ENCODE measurements at regions not wholly inside any gene's neighbourhood (a gene's known extent, or its start where the extent isn't known, plus 50 kb on each side); places are given as distances from the start of the nearest gene placed in this dataset.

GRCh38 chr2:120888851-120889250 lies 153.2 kb downstream of the GLI2 start:
- H3K27me3 ChIP-seq = no peaks in the 10 kb centered on the region
- DNase-seq = no peak

GRCh38 chr2:120889936-120890335 lies 154.3 kb downstream of the GLI2 start:
- TF ChIP-seq CTCF (IDR thresholded peaks at IDR 0.05) (no peak), POLR2A (IDR thresholded peaks at IDR 0.05) (no peak)
- Histone ChIP-seq H3K4me1 (peaks cover 12% of the 10 kb centered on the region), H3K4me3 (no peak overlapping the region), H3K27ac (no peak overlapping the region), H3K9me3 (no peaks in the 10 kb centered on the region), H3K36me3 (replicated peaks in 1 of 2; ENCODE audit: insufficient read depth in 1 of 2, low read depth in 2 of 2) (no peaks in the 10 kb centered on the region), H3K27me3 (no peaks in the 10 kb centered on the region)
- 82% methylated on average over 3 of the region's 3 CpGs for WGBS, 2 donors
- DNase-seq (no peak), ATAC-seq (no peak)
- intact Hi-C loops (cut with DNase I) = no loop called here

More at GRCh38 chr2:120888851-120889250, 153.2 kb downstream of the GLI2 start:
- no peak for TF ChIP-seq CTCF (IDR thresholded peaks at IDR 0.05)
- no peak for TF ChIP-seq POLR2A (IDR thresholded peaks at IDR 0.05)
- Histone ChIP-seq H3K4me3 (no peak overlapping the region), H3K36me3 (replicated peaks in 1 of 2; ENCODE audit: insufficient read depth in 1 of 2, low read depth in 2 of 2) (no peaks in the 10 kb centered on the region), H3K27ac (no peak overlapping the region), H3K9me3 (no peaks in the 10 kb centered on the region), H3K4me1 (peaks cover 12% of the 10 kb centered on the region)
- ATAC-seq = no peak
- intact Hi-C loops (cut with DNase I) = no loop called here
- 94 to 96% methylated on average over 10 of the region's 10 CpGs for WGBS, 2 donors

- DNase-seq = no peak
- intact Hi-C loops (cut with DNase I) = no loop called here
- Histone ChIP-seq H3K4me1 (peaks cover 12% of the 10 kb centered on the region), H3K27me3 (no peaks in the 10 kb centered on the region), H3K27ac (no peak overlapping the region), H3K36me3 (replicated peaks in 1 of 2; ENCODE audit: insufficient read depth in 1 of 2, low read depth in 2 of 2) (no peaks in the 10 kb centered on the region), H3K4me3 (no peak overlapping the region), H3K9me3 (no peaks in the 10 kb centered on the region)
- WGBS, 2 donors = 88 to 91% methylated on average over 11 to 12 of the region's 12 CpGs
- TF ChIP-seq CTCF (IDR thresholded peaks at IDR 0.05) (no peak), POLR2A (IDR thresholded peaks at IDR 0.05) (no peak)
- ATAC-seq = no peak
Measured at GRCh38 chr2:120890566-120891360, 155.1 kb downstream of the GLI2 start.

- TF ChIP-seq POLR2A (IDR thresholded peaks at IDR 0.05) = no peak
- Histone ChIP-seq H3K27me3 (no peaks in the 10 kb centered on the region), H3K36me3 (replicated peaks in 1 of 2; ENCODE audit: insufficient read depth in 1 of 2, low read depth in 2 of 2) (no peaks in the 10 kb centered on the region), H3K27ac (no peak overlapping the region), H3K4me3 (no peak overlapping the region), H3K4me1 (peaks cover 5% of the 10 kb centered on the region), H3K9me3 (no peaks in the 10 kb centered on the region)
- intact Hi-C loops (cut with DNase I) = no loop called here
- 91 to 100% methylated on average over 1 to 8 of the region's 8 CpGs for WGBS, 2 donors
- ATAC-seq = no peak
- no peak for DNase-seq
Measured at GRCh38 chr2:120892271-120892966, 156.8 kb downstream of the GLI2 start.

- intact Hi-C loops (cut with DNase I) = no loop called here
Measured at GRCh38 chr2:120892967-120893667, 157.4 kb downstream of the GLI2 start.

More at GRCh38 chr2:120892967-120893667, 157.4 kb downstream of the GLI2 start:
- Histone ChIP-seq H3K27me3 (no peaks in the 10 kb centered on the region), H3K4me3 (no peak overlapping the region), H3K36me3 (replicated peaks in 1 of 2; ENCODE audit: insufficient read depth in 1 of 2, low read depth in 2 of 2) (no peaks in the 10 kb centered on the region), H3K4me1 (no peaks in the 10 kb centered on the region), H3K27ac (no peak overlapping the region), H3K9me3 (no peaks in the 10 kb centered on the region)
- TF ChIP-seq CTCF (IDR thresholded peaks at IDR 0.05) (no peak), POLR2A (IDR thresholded peaks at IDR 0.05) (no peak)
- ATAC-seq = no peak
- 80 to 83% methylated on average over 11 of the region's 11 CpGs for WGBS, 2 donors
- no peak for DNase-seq
